ENCODE measurements at regions not wholly inside any gene's neighbourhood (a gene's known extent, or its start where the extent isn't known, plus 50 kb on each side); places are given as distances from the start of the nearest gene placed in this dataset.

- Histone ChIP-seq H3K36me3 (no peaks in the 10 kb centered on the region), H3K27ac (no peak overlapping the region), H3K4me1 (no peaks in the 10 kb centered on the region), H3K4me3 (no peak overlapping the region), H3K9me3 (no peaks in the 10 kb centered on the region), H3K27me3 (no peaks in the 10 kb centered on the region)
- DNase-seq = no peak
- TF ChIP-seq POLR2A (IDR thresholded peaks at IDR 0.05) (no peak), CTCF (IDR thresholded peaks at IDR 0.05) (no peak)
- intact Hi-C loops (cut with DNase I; ENCODE audit: low total_unique reads) = no loop called here
Measured at GRCh38 chr15:93895976-93896770, 335.2 kb upstream of the MCTP2 start.

DNA sequence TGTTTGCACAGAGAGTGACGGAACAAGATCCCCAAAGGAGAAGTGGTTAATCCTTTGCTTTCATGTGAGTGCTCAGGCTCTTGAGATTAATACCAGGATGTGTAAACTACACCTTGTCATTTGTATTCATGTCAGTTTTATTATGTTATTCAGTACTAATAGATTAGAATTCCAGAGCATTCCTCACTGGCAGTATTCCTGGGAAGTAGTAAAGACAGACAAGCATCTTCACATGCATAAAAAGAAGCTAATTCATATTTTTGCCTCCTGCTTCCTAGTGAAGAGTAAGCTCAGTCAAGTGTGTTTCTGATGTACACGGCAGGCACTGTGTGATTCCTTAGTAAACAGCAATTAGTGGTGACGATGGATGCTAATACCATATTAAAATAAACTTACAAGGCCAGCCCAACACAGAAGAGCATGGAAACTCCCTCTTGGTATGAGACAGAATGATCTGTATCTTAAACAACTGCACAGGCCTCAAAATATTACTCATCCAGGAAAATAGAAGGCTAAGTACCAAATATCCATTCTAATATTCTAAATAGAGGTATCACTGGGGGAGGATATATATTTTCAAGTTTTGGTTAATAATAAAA is 336.8 kb upstream of the MCTP2 start:
- no peak overlapping the region for H3K27ac ChIP-seq
- no peak for DNase-seq
- no peaks in the 10 kb centered on the region for H3K9me3 ChIP-seq
- intact Hi-C loops (cut with DNase I; ENCODE audit: low total_unique reads) = no loop called here
- no peaks in the 10 kb centered on the region for H3K36me3 ChIP-seq
- no peaks in the 10 kb centered on the region for H3K4me1 ChIP-seq
- TF ChIP-seq CTCF (IDR thresholded peaks at IDR 0.05) (no peak), POLR2A (IDR thresholded peaks at IDR 0.05) (no peak)
- H3K27me3 ChIP-seq = no peaks in the 10 kb centered on the region
- no peak overlapping the region for H3K4me3 ChIP-seq

DNA sequence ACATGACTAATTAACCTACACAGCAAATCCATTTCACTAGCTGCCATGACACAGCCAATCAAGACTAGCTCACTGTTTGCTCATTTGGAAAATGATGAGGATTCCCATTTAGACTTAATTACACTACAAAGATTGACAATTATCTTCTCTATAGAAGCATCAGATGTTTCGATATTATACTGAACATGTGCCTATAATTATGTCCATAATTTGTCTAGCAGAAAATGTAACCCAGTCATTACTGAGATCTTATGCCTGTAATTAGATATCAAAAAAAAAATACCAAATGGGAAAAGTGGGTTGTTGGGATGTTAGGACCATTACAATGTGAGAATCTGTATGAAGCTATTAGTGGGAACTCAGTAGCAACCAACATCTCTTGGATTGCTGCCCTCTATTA is 344.2 kb upstream of the MCTP2 start:
- no peaks in the 10 kb centered on the region for H3K36me3 ChIP-seq
- DNase-seq = no peak
- no peaks in the 10 kb centered on the region for H3K9me3 ChIP-seq
- H3K27ac ChIP-seq = no peak overlapping the region
- H3K4me1 ChIP-seq = no peaks in the 10 kb centered on the region
- intact Hi-C loops (cut with DNase I; ENCODE audit: low total_unique reads) = no loop called here
- H3K27me3 ChIP-seq = no peaks in the 10 kb centered on the region
- H3K4me3 ChIP-seq = no peak overlapping the region
- TF ChIP-seq CTCF (IDR thresholded peaks at IDR 0.05) (no peak), POLR2A (IDR thresholded peaks at IDR 0.05) (no peak)

GRCh38 chr15:93882779-93883178 is 348.6 kb upstream of the MCTP2 start:
- no peak for DNase-seq
- intact Hi-C loops (cut with DNase I; ENCODE audit: low total_unique reads) = no loop called here
- Histone ChIP-seq H3K4me3 (no peak overlapping the region), H3K9me3 (no peaks in the 10 kb centered on the region), H3K27me3 (no peaks in the 10 kb centered on the region), H3K36me3 (no peaks in the 10 kb centered on the region), H3K27ac (no peak overlapping the region), H3K4me1 (no peaks in the 10 kb centered on the region)
- no peak for TF ChIP-seq CTCF (IDR thresholded peaks at IDR 0.05)
- no peak for TF ChIP-seq POLR2A (IDR thresholded peaks at IDR 0.05)

GRCh38 chr15:93882141-93882540 is 349.2 kb upstream of the MCTP2 start:
- no peak overlapping the region for H3K4me3 ChIP-seq
- no peak for DNase-seq
- TF ChIP-seq POLR2A (IDR thresholded peaks at IDR 0.05) (no peak), CTCF (IDR thresholded peaks at IDR 0.05) (no peak)
- no peak overlapping the region for H3K27ac ChIP-seq
- no peaks in the 10 kb centered on the region for H3K36me3 ChIP-seq
- no peaks in the 10 kb centered on the region for H3K4me1 ChIP-seq
- H3K9me3 ChIP-seq = no peaks in the 10 kb centered on the region
- no peaks in the 10 kb centered on the region for H3K27me3 ChIP-seq
- intact Hi-C loops (cut with DNase I; ENCODE audit: low total_unique reads) = no loop called here

Measured in uterus (tissue), 3 donors.